HepG2 (cell line): ENCODE measurements at regions not wholly inside any gene's neighbourhood (a gene's known extent, or its start where the extent isn't known, plus 50 kb on each side); places are given as distances from the start of the nearest gene placed in this dataset.

Source experiments
- ATAC-seq: fragments of 200-7000 bp; cut with Tn5 transposase; 3 replicates; pipeline ENCODE4 v1.9.1; 2020; ENCODE audit warnings: mild to moderate bottlenecking, moderate library complexity
- BruUV-seq: library from RNA; stranded (reverse); fragments of 400-500 nt; replicated peaks from 2 replicates; lab custom pipeline; 2021; lab: Mats Ljungman, UMichigan
- CTCF ChIA-PET: fragments of 300-600 bp; formaldehyde crosslinking; extraction: SDS; loops from one replicate; lab custom pipeline; 2021; ENCODE audit warnings: low total read pairs, inconsistent platforms, low intra/inter-chr PET ratio; lab: Yijun Ruan, JAX
- POLR2A ChIA-PET: fragments of 350-600 bp; sonication (Branson Sonifier 250); formaldehyde crosslinking; loops from one replicate; lab custom pipeline; 2020; ENCODE audit warnings: antibody characterized with exemption, inconsistent platforms; lab: Yijun Ruan, JAX
- DNase-seq: peaks from one replicate; pipeline ENCODE4 v3.0.0-alpha.2; 2015; ENCODE audit warnings: low spot score
- FAIRE-seq: peaks from 3 replicates; lab custom pipeline; 2011; peaks lifted over from hg19 to GRCh38; lab: Jason Lieb, UNC
- H2AFZ ChIP-seq: one replicate; pipeline ENCODE4 v1.6.1; 2011; ENCODE audit warnings: low read length, inconsistent platforms
- H3K27ac ChIP-seq: fragments of 300-600 bp; 3 replicates; pipeline ENCODE4 v1.8.0; 2011; ENCODE audit warnings: mixed run types, mild to moderate bottlenecking, mixed read lengths, low read length, inconsistent platforms; ENCODE audit not compliant: insufficient read depth; ENCODE audit errors: extremely low read length
- H3K27me3 ChIP-seq, 2 experiments: fragments of 200-600 bp in 1 of 2; 2 replicates in 1 of 2; 3 replicates in 1 of 2; pipeline versions ENCODE4 v1.6.0 to v1.8.0; 2011; ENCODE audit warnings: low read length in 2 of 2, mild to moderate bottlenecking in 2 of 2, moderate library complexity in 2 of 2, inconsistent platforms in 1 of 2; ENCODE audit not compliant: insufficient read depth in 2 of 2, control insufficient read depth in 1 of 2
- H3K36me3 ChIP-seq, 2 experiments: fragments of 200-600 bp in 1 of 2; replicated peaks in 1 of 2; 2 replicates in 1 of 2; 3 replicates in 1 of 2; pipeline versions ENCODE4 v1.5.1 to v1.8.0; 2011; ENCODE audit warnings: low read length in 2 of 2, inconsistent platforms in 1 of 2; ENCODE audit not compliant: insufficient read depth in 2 of 2, control insufficient read depth in 1 of 2
- H3K4me1 ChIP-seq: 2 replicates; pipeline ENCODE4 v1.5.1; 2012; ENCODE audit warnings: low read length, inconsistent platforms; ENCODE audit not compliant: insufficient read depth
- H3K4me2 ChIP-seq: 2 replicates; pipeline ENCODE4 v1.6.0; 2011; ENCODE audit warnings: low read depth, low read length, inconsistent platforms
- H3K4me3 ChIP-seq, 3 experiments: fragments of 200-600 bp in 1 of 3; sonication (generic), shearing (Covaris generic) in 1 of 3; replicated peaks in 1 of 3; 2 replicates each; pipeline ENCODE4 v1.5.1; 2011 to 2016; ENCODE audit warnings: low read length in 3 of 3, inconsistent platforms in 2 of 3, low read depth in 2 of 3, mild to moderate bottlenecking in 2 of 3, control low read depth in 1 of 3, mixed read lengths in 1 of 3; ENCODE audit not compliant: insufficient read depth in 1 of 3
- H3K79me2 ChIP-seq: one replicate; pipeline ENCODE4 v1.6.1; 2011; ENCODE audit warnings: low read length, inconsistent platforms; ENCODE audit not compliant: insufficient read depth
- H3K9ac ChIP-seq: 2 replicates; pipeline ENCODE4 v1.6.0; 2011; ENCODE audit warnings: mild to moderate bottlenecking, low read depth, low read length, inconsistent platforms; ENCODE audit not compliant: insufficient read depth
- H3K9me3 ChIP-seq: 2 replicates; pipeline ENCODE4 v1.5.1; 2012; ENCODE audit warnings: mild to moderate bottlenecking, low read length
- H4K20me1 ChIP-seq: 2 replicates; pipeline ENCODE4 v1.6.0; 2011; ENCODE audit warnings: inconsistent platforms, mild to moderate bottlenecking, low read length, moderate library complexity; ENCODE audit not compliant: insufficient read depth
- ATF1 ChIP-seq: IDR thresholded peaks from 2 replicates; pipeline ENCODE4 v1.6.1; 2016; ENCODE audit warnings: mild to moderate bottlenecking, control low read depth
- CENPX ChIP-seq: sonication (generic); formaldehyde crosslinking; IDR thresholded peaks from 2 replicates; pipeline ENCODE4 v1.9.0; 2021; ENCODE audit warnings: mild to moderate bottlenecking, missing genetic modification reagents, moderate library complexity
- ELF1 ChIP-seq: sonication (generic); formaldehyde crosslinking; IDR thresholded peaks from 2 replicates; pipeline ENCODE4 v1.4.0; 2020; ENCODE audit warnings: missing genetic modification reagents
- GABPA ChIP-seq, 2 experiments: IDR thresholded peaks; 2 replicates each; pipeline ENCODE4 v1.6.1; 2011 to 2016; ENCODE audit warnings: low read depth in 2 of 2, low read length in 1 of 2, missing biosample characterization in 1 of 2, missing genetic modification characterization in 1 of 2
- HNF4G ChIP-seq, 2 experiments: sonication (generic) in 1 of 2; formaldehyde crosslinking in 1 of 2; IDR thresholded peaks; 2 replicates each; pipeline versions ENCODE4 v1.4.0 to v1.6.1; 2011 to 2020; ENCODE audit warnings: borderline replicate concordance in 2 of 2, low read depth in 2 of 2, mild to moderate bottlenecking in 2 of 2, low read length in 1 of 2, missing genetic modification reagents in 1 of 2, moderate library complexity in 1 of 2
- KAT7 ChIP-seq: IDR thresholded peaks from 2 replicates; pipeline ENCODE4 v1.6.1; 2018; ENCODE audit warnings: borderline replicate concordance, missing compliant biosample characterization
- NONO ChIP-seq, 2 experiments: fragments of 450-650 bp in 1 of 2; sonication (generic) in 1 of 2; formaldehyde crosslinking in 1 of 2; IDR thresholded peaks in 1 of 2; conservative IDR thresholded peaks in 1 of 2; 2 replicates each; pipeline versions ENCODE4 v1.6.1 to v1.8.0; 2017 to 2022; ENCODE audit warnings: mild to moderate bottlenecking in 1 of 2, missing genetic modification reagents in 1 of 2, moderate library complexity in 1 of 2
- PAX8 ChIP-seq: sonication (generic); formaldehyde crosslinking; IDR thresholded peaks from 2 replicates; pipeline ENCODE4 v1.8.0; 2022; ENCODE audit warnings: mild to moderate bottlenecking, missing genetic modification reagents, borderline replicate concordance
- PCBP1 ChIP-seq: fragments of 200-400 bp; formaldehyde crosslinking; IDR thresholded peaks from 2 replicates; pipeline ENCODE4 v1.6.1; 2017; ENCODE audit warnings: mild to moderate bottlenecking, low read depth, low read length, borderline replicate concordance
- RAD21 ChIP-seq: fragments of 450-650 bp; formaldehyde crosslinking; IDR thresholded peaks from 2 replicates; pipeline ENCODE4 v1.5.0; 2020; ENCODE audit warnings: mild to moderate bottlenecking
- TCF12 ChIP-seq, 2 experiments: fragments of 450-650 bp in 1 of 2; sonication (generic) in 1 of 2; formaldehyde crosslinking in 1 of 2; IDR thresholded peaks; 2 replicates each; pipeline versions ENCODE4 v1.6.1 to v1.8.0; 2017 to 2022; ENCODE audit warnings: antibody characterized with exemption in 1 of 2, mild to moderate bottlenecking in 1 of 2, missing genetic modification reagents in 1 of 2, moderate library complexity in 1 of 2
- TRAFD1 ChIP-seq: sonication (generic); formaldehyde crosslinking; IDR thresholded peaks from 2 replicates; pipeline ENCODE4 v1.5.1; 2020; ENCODE audit warnings: missing genetic modification reagents, mild to moderate bottlenecking, borderline replicate concordance
- ZC3H13 ChIP-seq: sonication (generic); formaldehyde crosslinking; IDR thresholded peaks from 2 replicates; pipeline ENCODE4 v1.8.1; 2023; ENCODE audit warnings: mild to moderate bottlenecking, missing genetic modification reagents, moderate library complexity
- ZNF510 ChIP-seq: sonication (generic); formaldehyde crosslinking; IDR thresholded peaks from 2 replicates; pipeline ENCODE4 v1.4.0; 2020; ENCODE audit warnings: low read depth, mild to moderate bottlenecking, missing genetic modification reagents
- ZNF512B ChIP-seq: sonication (generic); formaldehyde crosslinking; IDR thresholded peaks from 2 replicates; pipeline ENCODE4 v1.5.1; 2020; ENCODE audit warnings: missing genetic modification reagents, mild to moderate bottlenecking, borderline replicate concordance
- ZNF563 ChIP-seq: sonication (generic); formaldehyde crosslinking; IDR thresholded peaks from 2 replicates; pipeline ENCODE4 v1.8.0; 2022; ENCODE audit warnings: mild to moderate bottlenecking, moderate library complexity, missing genetic modification reagents
- WGBS: methylation state at CpG from one replicate; pipeline ENCODE4 v1.1.6; 2017; ENCODE audit warnings: low lambda C conversion rate; 5-methylcytosine and 5-hydroxymethylcytosine counted together
- in situ Hi-C: cut with HindIII; loops from 2 replicates; pipeline ENCODE4 v1.10.0; 2017; ENCODE audit warnings: low pct_unique_long_range_greater_than_20kb; ENCODE audit not compliant: extremely low pct_ligation_motif_present
- intact Hi-C: fragments of 100-400 bp; cut with micrococcal nuclease; formaldehyde crosslinking; loops from one replicate; pipeline ENCODE4 v1.10.0; 2022; ENCODE audit not compliant: unreplicated experiment
- TF ChIP-seq, protein P1 (sequence below): IDR thresholded peaks from 2 replicates; pipeline ENCODE4 v1.6.1; 2016

- no TSS peak for BruUV-seq
- FAIRE-seq (no peak), DNase-seq (no peak), ATAC-seq (no peak)
- POLR2A ChIA-PET = no interaction called here
- Histone ChIP-seq H3K4me3 (no peak overlapping the region), H2AFZ (no peak overlapping the region), H3K4me1 (no peaks in the 10 kb centered on the region), H4K20me1 (no peaks in the 10 kb centered on the region), H3K4me2 (no peak overlapping the region), H3K9me3 (no peaks in the 10 kb centered on the region), H3K9ac (no peak overlapping the region), H3K79me2 (no peaks in the 10 kb centered on the region), H3K36me3 (no peaks in the 10 kb centered on the region), H3K27me3 (no peaks in the 10 kb centered on the region), H3K27ac (no peak overlapping the region)
- no peak for TF ChIP-seq CENPX (CRISPR knock-in tag)
- TF ChIP-seq, protein P1, sequence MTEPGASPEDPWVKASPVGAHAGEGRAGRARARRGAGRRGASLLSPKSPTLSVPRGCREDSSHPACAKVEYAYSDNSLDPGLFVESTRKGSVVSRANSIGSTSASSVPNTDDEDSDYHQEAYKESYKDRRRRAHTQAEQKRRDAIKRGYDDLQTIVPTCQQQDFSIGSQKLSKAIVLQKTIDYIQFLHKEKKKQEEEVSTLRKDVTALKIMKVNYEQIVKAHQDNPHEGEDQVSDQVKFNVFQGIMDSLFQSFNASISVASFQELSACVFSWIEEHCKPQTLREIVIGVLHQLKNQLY (CRISPR knock-in tag) = no peak
- no peak for TF ChIP-seq HNF4G (IDR thresholded peaks at IDR 0.05; ENCODE audit: borderline replicate concordance, low read depth, low read length)
- TF ChIP-seq HNF4G (CRISPR knock-in tag; IDR thresholded peaks at IDR 0.05; ENCODE audit: borderline replicate concordance, low read depth) = no peak
- no peak for TF ChIP-seq TRAFD1 (CRISPR knock-in tag)
- no peak for TF ChIP-seq PCBP1
- no peak for TF ChIP-seq ZNF563 (CRISPR knock-in tag)
- no peak for TF ChIP-seq PAX8 (CRISPR knock-in tag)
- no peak for TF ChIP-seq ZNF510
- TF ChIP-seq GABPA (IDR thresholded peaks at IDR 0.05; ENCODE audit: low read depth, low read length) = no peak
- TF ChIP-seq GABPA (CRISPR knock-in tag; IDR thresholded peaks at IDR 0.05; ENCODE audit: low read depth) = no peak
- TF ChIP-seq NONO (IDR thresholded peaks at IDR 0.05) = no peak
- no peak for TF ChIP-seq NONO (CRISPR knock-in tag; conservative IDR thresholded peaks at IDR 0.05)
- TF ChIP-seq ATF1 (CRISPR knock-in tag) = no peak
- no peak for TF ChIP-seq KAT7 (CRISPR knock-in tag)
- no peak for TF ChIP-seq ELF1 (CRISPR knock-in tag)
- no peak for TF ChIP-seq ZC3H13 (CRISPR knock-in tag)
- no peak for TF ChIP-seq ZNF512B (CRISPR knock-in tag)
- no peak for TF ChIP-seq TCF12 (IDR thresholded peaks at IDR 0.05)
- TF ChIP-seq TCF12 (CRISPR knock-in tag; IDR thresholded peaks at IDR 0.05) = no peak
- TF ChIP-seq RAD21 (CRISPR knock-in tag) = no peak
- in situ Hi-C loops = no loop called here
- CTCF ChIA-PET = no interaction called here
- 60% methylated on average over 7 of the region's 7 CpGs for WGBS
- intact Hi-C loops = no loop called here
Measured at GRCh38 chr10:112006831-112007230, 176.7 kb downstream of the GPAM start.
